Aorta (tissue), 5 donors: ENCODE measurements at regions not wholly inside any gene's neighbourhood (a gene's known extent, or its start where the extent isn't known, plus 50 kb on each side); places are given as distances from the start of the nearest gene placed in this dataset.
"Not testable (repeated sequence)": the region's sequence is repeated elsewhere in the genome, so short reads cannot be mapped to it uniquely, and the experiment has no call there.

Source experiments
- ATAC-seq: fragments of 200-7000 bp; cut with Tn5 transposase; one replicate; pipeline ENCODE4 v1.9.1; 2022; ENCODE audit warnings: moderate library complexity; ENCODE audit not compliant: low FRiP score
- DNase-seq, 2 donors: peaks; one replicate each; pipeline ENCODE4 v3.0.0-alpha.2; 2020
- H3K27ac ChIP-seq, 2 donors: one replicate each; pipeline ENCODE4 v1.5.1; 2013; ENCODE audit warnings: low read length in 2 of 2, mild to moderate bottlenecking in 2 of 2, moderate library complexity in 2 of 2, control low read depth in 1 of 2, inconsistent platforms in 1 of 2, low read depth in 1 of 2
- H3K27me3 ChIP-seq, 2 donors: one replicate each; pipeline ENCODE4 v1.6.1; 2013; ENCODE audit warnings: control low read depth in 1 of 2, low read length in 1 of 2, mild to moderate bottlenecking in 1 of 2, moderate library complexity in 1 of 2; ENCODE audit not compliant: insufficient read depth in 2 of 2, control insufficient read depth in 1 of 2
- H3K36me3 ChIP-seq, 2 donors: one replicate each; pipeline ENCODE4 v1.6.1; 2013; ENCODE audit warnings: control low read depth in 1 of 2, low read length in 1 of 2, mild to moderate bottlenecking in 1 of 2; ENCODE audit not compliant: insufficient read depth in 2 of 2, control insufficient read depth in 1 of 2
- H3K4me1 ChIP-seq, 2 donors: one replicate each; pipeline ENCODE4 v1.6.1; 2013; ENCODE audit warnings: low read length in 2 of 2, control low read depth in 1 of 2, mild to moderate bottlenecking in 1 of 2, moderate library complexity in 1 of 2; ENCODE audit not compliant: insufficient read depth in 2 of 2, control insufficient read depth in 1 of 2
- H3K4me3 ChIP-seq, 2 donors: one replicate each; pipeline ENCODE4 v1.5.1; 2013; ENCODE audit warnings: low read length in 2 of 2, control low read depth in 1 of 2, mild to moderate bottlenecking in 1 of 2
- H3K9me3 ChIP-seq: one replicate; pipeline ENCODE4 v1.6.1; 2013; ENCODE audit warnings: mild to moderate bottlenecking, low read length; ENCODE audit not compliant: control insufficient read depth
- WGBS, 2 donors: extraction: QIAGEN DNeasy Blood & Tissue Kit; methylation state at CpG; one replicate each; pipeline ENCODE4 v1.1.7; 2013; 5-methylcytosine and 5-hydroxymethylcytosine counted together
- intact Hi-C, 2 donors: fragments of 100-400 bp; cut with DNase I; formaldehyde crosslinking; loops; one replicate each; pipeline versions ENCODE4 v1.14.2 to v1.15.0; 2022
- donor health status: healthy with polysubstance abuse.
- donor health status: Bipolar disorder and iron deficiency.
- donor health status: DM: no; HTN: no; CAD: no.
- donor health status: DM: no; HTN: no; CAD: no.
- donor health status: DM: yes; HTN: yes; CAD: no.

DNA sequence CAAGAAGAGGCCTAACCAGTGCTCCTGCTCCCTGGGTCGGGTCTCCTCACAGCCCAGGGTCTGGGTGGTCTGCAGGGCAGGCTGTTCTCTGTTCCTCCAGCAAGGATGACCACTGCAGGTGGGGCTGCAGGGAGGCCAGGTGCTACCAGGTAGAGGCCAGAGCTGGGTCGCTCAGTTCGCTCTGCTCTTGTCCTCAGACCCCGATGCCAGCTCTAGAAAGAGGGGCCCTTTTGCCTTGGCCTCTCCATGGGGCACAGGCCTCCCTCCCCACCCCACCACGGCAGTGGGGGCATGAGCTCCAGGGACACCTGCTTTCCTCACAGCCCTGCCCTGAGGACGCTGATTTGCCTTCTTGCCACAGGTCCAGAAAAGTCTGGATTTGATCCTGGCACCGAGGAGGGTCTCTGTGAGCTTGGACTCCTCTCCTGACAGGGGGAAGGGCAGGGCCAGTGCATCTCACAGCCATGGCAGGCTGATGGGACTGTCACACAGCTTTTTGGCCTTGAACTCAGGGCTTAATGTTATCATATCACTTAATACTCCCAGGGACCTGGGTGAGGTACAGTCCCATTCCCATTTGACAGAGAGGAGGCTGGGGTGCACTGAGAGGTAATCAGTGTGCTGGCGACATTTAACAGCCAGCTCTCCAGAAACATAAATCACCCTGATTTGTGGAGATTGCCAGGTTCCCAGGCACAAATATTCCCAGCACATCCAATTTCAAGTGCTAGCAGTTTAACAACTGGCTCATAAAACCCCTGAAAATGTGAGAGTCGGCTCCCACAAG lies 273.0 kb upstream of the SFSWAP start:
- Histone ChIP-seq H3K4me1 (no peaks in the 10 kb centered on the region), H3K36me3 (no peaks in the 10 kb centered on the region), H3K27me3 (no peaks in the 10 kb centered on the region), H3K27ac (no peak overlapping the region), H3K9me3 (no peaks in the 10 kb centered on the region), H3K4me3 (no peak overlapping the region)
- DNase-seq (no peak), ATAC-seq (no peak)
- WGBS, 2 donors = 42 to 53% methylated on average over 9 of the region's 9 CpGs
- intact Hi-C loops = no loop called here

DNA sequence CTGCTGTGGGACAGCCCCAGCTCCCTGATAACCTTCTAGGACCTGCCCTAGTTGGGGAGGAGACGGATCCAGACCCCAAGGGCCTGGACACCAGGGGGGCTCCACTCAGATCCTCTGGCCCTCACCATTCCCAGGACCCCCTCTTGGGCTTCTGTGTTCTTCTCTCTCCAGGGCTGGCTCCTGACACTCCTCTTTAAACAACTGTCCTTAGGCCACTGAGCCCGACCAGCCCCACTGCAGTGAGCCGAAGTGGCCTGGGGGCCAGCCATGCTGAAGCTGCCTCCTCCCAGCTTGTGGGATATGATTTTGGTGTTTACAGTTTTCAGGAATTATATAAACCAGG lies 272.4 kb upstream of the SFSWAP start:
- H3K36me3 ChIP-seq, H3K27ac ChIP-seq, H3K4me1 ChIP-seq, H3K27me3 ChIP-seq, ATAC-seq, H3K9me3 ChIP-seq, H3K4me3 ChIP-seq, intact Hi-C loops, DNase-seq: not testable (repeated sequence)
- WGBS, 2 donors = 56 to 61% methylated on average over 3 of the region's 3 CpGs

DNA sequence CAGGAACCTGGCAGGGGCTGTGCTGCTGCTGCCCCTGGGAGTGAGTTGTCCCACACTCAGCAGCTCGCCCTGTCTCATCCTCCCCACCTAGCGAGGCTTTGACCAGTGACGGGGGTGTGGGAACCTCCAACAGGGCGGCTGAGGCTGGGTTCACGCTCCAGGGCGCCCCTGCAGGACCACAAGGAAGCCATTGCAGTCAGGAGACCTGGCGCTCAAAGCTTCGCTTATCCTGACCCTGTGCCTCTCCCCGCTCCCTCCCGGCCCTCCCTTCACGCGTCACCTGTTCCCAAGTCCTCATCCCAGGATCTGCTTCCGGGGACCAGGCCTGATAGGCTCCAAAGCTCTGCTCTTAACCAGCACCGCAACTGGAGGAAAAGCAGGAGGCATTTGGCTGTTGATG lies 272.0 kb upstream of the SFSWAP start:
- intact Hi-C loops = no loop called here
- H3K27ac ChIP-seq = no peak overlapping the region
- H3K36me3 ChIP-seq = no peaks in the 10 kb centered on the region
- H3K4me3 ChIP-seq = no peak overlapping the region
- no peak for ATAC-seq
- DNase-seq = no peak
- 57 to 58% methylated on average over 14 of the region's 14 CpGs for WGBS, 2 donors
- no peaks in the 10 kb centered on the region for H3K27me3 ChIP-seq
- H3K9me3 ChIP-seq = no peaks in the 10 kb centered on the region
- no peaks in the 10 kb centered on the region for H3K4me1 ChIP-seq

DNA sequence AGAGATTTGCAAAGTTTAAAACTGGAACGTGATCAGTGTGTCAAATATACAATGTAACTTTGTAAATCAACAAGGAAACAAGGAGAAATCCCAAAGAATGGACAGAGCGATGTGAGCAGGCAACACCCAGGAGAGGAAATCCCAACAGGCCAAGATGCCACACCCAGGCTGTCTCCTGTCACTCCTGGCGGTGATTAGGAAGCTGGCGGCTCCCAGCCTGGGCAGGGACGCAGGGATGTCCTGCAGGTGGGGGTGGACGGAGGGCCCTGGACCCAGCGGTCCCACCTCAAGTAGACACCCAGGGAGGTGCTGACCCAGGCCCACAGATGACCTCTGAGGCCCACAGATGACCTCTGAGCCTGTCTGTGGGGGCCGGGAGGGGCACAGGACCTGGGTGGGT lies 271.1 kb upstream of the SFSWAP start:
- intact Hi-C loops, H3K27ac ChIP-seq, H3K9me3 ChIP-seq, H3K4me3 ChIP-seq, H3K4me1 ChIP-seq, H3K27me3 ChIP-seq, DNase-seq, H3K36me3 ChIP-seq, ATAC-seq: not testable (repeated sequence)
- no CpG with 5 or more reads among the region's 8 CpGs for WGBS, 2 donors

DNA sequence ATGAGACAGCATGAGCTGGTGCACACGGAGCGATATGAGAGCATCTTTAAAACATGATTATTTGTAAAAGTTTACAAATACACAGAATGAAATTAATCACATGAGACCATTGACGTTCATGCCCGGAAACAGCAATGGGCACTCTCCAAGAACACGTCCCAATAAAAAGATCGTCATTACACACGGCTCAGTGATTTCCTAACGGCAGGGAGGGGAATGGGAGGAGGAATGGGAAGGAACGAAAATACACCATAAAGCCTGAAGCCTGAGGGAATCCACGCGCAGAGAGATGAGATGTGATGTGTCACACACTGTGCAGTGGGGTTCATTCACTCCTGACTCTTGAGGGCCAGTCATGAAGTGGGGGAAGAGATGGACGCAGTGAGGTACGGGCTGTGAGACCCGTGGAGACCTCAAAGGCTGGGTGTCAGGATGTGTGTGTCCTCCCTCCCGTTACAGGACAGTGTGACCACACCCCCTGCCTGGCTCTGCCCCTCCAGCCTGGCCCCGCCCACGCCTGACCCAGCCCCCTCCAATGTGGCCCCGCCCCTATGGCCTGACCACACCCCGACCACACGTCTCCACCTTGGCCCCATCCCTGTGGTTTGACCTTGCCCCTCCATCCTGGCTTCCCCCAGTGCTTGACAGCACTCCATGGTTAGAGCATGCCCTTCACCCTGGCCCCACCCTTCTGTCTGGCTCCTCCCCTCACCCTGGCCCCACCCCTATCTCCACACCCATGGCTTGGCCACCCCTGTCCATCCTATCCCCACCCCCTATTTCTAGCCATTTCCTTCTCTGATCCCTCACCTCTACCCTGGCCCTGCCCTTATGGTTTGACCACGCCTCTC lies 270.5 kb upstream of the SFSWAP start:
- WGBS, 2 donors = 64 to 77% methylated on average over 7 to 13 of the region's 21 CpGs
- H3K27ac ChIP-seq, H3K27me3 ChIP-seq, H3K4me3 ChIP-seq, ATAC-seq, intact Hi-C loops, DNase-seq, H3K4me1 ChIP-seq, H3K9me3 ChIP-seq, H3K36me3 ChIP-seq: not testable (repeated sequence)

DNA sequence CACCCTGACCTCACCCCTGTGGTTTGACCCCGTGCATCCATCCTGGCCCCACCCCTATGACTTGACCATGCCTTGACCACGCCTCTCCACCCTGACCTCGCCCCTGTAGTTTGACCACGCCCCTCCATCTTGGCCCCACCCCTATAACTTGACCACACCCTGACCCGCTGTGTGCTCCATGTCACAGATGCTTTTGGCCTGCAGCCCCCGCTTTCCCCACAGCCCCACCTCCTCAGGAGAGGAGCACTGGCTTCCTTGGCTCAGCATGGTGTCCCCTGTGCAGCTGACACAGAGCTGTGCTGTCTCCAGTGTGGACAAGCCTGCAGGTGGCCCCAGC lies 269.9 kb upstream of the SFSWAP start:
- no peaks in the 10 kb centered on the region for H3K4me1 ChIP-seq
- ATAC-seq = no peak
- H3K27ac ChIP-seq = no peak overlapping the region
- no peaks in the 10 kb centered on the region for H3K27me3 ChIP-seq
- intact Hi-C loops = no loop called here
- DNase-seq = no peak
- no peaks in the 10 kb centered on the region for H3K36me3 ChIP-seq
- no peaks in the 10 kb centered on the region for H3K9me3 ChIP-seq
- H3K4me3 ChIP-seq = no peak overlapping the region
- WGBS, 2 donors = 76 to 84% methylated on average over 6 of the region's 6 CpGs

DNA sequence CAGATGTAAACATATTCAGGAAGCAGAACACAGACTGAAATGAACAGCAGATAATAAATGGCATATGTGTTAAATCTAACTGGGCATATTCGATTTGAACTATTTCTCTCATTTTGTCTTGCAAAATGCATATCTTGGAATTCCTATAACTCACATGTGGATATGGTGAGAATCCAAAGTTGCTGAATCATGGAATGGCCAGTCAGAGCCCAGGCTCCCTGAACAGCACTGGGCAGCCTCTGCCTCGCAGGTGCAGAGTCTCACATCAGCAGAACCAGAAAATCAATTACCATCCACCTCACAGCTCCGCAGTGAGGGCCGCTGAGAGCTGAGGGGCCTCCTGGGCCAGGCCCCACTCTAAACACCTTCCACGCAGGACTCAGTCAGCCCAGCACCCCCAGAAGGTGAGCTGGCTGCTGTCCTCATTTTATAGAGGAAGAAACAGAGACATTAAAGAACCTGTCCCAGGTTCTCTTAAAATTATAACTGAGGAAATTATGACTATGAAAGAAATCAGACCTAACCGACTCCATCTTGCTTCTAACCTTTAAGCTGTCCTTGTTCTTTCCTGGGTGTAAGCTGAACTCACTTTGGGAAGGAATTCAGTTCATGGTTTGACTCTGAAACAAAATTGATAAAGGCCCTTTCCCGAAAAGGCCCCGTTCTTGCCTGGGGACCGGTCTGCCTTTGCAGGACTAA lies 269.1 kb upstream of the SFSWAP start:
- H3K9me3 ChIP-seq = no peaks in the 10 kb centered on the region
- ATAC-seq (no peak), DNase-seq (no peak)
- H3K36me3 ChIP-seq = no peaks in the 10 kb centered on the region
- no peak overlapping the region for H3K4me3 ChIP-seq
- H3K27me3 ChIP-seq = no peaks in the 10 kb centered on the region
- 73 to 78% methylated on average over 9 of the region's 9 CpGs for WGBS, 2 donors
- no peak overlapping the region for H3K27ac ChIP-seq
- H3K4me1 ChIP-seq = no peaks in the 10 kb centered on the region
- intact Hi-C loops = no loop called here

DNA sequence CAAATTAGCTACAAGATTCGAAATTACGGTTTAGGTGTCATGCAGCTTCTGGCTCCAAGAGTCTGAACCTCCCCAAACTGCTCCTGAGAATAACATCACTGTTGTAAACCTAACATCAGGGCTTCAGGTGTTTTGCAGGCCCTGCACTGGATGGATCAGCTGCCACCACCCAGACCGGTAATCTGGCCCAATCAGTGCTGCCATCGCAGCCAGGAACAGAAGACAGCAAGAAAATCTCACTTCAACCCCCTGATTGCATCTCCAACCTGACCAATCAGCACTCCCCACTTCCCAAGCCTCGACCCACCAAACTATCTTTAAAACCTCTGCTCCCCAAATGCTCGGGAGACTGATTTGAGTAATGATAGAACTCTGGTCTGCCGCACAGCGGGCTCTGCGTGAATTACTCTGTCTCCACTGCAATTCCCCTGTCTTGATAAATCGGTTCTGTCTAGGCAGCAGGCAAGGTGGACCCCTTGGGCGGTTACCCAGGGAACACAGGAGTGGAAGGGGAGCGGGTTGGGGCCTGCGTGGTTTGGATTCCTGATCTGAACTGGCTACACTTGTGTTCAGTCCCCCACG lies 268.5 kb upstream of the SFSWAP start:
- intact Hi-C loops = no loop called here
- H3K27me3 ChIP-seq = no peaks in the 10 kb centered on the region
- no peak overlapping the region for H3K27ac ChIP-seq
- H3K4me3 ChIP-seq = no peak overlapping the region
- no peaks in the 10 kb centered on the region for H3K9me3 ChIP-seq
- ATAC-seq (no peak), DNase-seq (no peak)
- WGBS, 2 donors = 68 to 73% methylated on average over 14 of the region's 14 CpGs
- no peaks in the 10 kb centered on the region for H3K4me1 ChIP-seq
- H3K36me3 ChIP-seq = no peaks in the 10 kb centered on the region
